Left ventricle myocardium superior (tissue), 1 donor: ENCODE measurements at regions not wholly inside any gene's neighbourhood (a gene's known extent, or its start where the extent isn't known, plus 50 kb on each side); places are given as distances from the start of the nearest gene placed in this dataset.

Experiments
- ATAC-seq: fragments of 200-7000 bp; cut with Tn5 transposase; one replicate; pipeline ENCODE4 v1.9.1; 2020; ENCODE audit warnings: mild to moderate bottlenecking, moderate library complexity
- DNase-seq: peaks from one replicate; pipeline ENCODE4 v3.0.0-alpha.2; 2020
- intact Hi-C: fragments of 100-400 bp; cut with micrococcal nuclease; formaldehyde crosslinking; loops from one replicate; pipeline ENCODE4 v1.11.0; 2022
- donor health status: DM: no; HTN: yes; CAD: no; lungs with severe emphysema.

DNA sequence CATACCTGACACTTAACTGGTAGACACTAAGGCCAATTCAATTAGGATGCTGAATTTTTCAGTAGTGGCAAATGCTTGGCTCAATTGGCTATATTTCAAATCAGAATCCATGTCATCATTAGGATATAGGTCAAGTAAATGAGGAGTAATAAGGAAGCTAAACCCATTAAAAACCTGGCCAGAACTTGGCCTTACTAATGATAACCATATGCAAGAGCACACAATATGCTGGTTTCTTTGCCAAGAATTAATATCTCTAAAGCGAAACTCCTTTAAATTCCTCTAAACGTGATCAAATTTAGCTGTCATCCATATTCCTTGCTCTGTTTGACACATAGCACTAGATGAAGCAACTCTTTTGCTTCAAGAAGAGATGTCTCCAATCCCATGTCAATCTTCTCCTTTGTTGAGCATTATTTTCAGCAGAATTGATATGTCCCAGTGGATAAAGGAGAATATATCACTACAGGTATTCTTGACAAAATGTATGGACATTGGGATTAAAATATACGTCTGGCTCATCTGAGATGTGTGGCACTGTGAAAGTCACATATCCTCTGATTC, 206.1 kb upstream of the ANKRD50 start:
- ATAC-seq (no peak), DNase-seq (no peak)
- intact Hi-C loops, result no loop called here

DNA sequence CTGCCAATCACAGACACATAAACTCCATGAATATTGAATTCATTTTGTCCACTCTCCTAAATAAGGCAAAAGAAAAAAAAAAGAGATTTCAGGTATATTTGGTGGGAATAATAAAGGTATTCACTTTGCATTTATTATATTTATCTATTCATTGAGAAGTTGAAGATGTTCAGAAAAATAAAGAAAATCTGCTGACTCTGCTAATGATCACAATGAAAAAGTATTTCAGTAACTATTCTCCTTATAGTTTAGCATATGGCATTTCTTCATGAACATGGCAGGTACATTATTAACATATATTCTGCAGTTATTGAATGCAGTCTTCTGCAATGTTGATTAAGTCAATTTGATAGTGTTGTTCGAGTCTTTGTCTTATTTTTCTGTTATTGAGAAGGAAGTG, 202.5 kb upstream of the ANKRD50 start:
- no peak for DNase-seq
- intact Hi-C loops, result no loop called here
- ATAC-seq, result no peak

DNA sequence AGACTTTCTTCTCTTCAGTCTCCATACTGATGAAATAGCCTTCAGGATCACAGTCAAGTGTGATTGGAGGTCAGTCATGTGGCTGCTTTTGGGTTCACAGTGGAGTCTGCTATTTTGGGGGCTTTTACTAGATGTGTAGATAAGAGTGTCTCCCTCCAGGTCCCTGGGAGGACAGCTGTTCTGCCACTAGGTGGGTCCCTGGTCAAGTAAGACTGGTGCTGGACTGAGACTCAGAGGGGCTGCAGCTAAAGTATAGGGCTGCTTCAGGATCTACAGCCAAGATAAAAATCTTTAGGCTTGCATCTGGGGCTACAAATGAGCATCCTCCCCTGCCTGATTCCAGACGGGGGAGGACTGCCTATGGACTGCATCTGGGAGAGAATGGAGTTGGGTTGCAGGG, 200.7 kb upstream of the ANKRD50 start:
- intact Hi-C loops, result no loop called here
- DNase-seq (no peak), ATAC-seq (no peak)

DNA sequence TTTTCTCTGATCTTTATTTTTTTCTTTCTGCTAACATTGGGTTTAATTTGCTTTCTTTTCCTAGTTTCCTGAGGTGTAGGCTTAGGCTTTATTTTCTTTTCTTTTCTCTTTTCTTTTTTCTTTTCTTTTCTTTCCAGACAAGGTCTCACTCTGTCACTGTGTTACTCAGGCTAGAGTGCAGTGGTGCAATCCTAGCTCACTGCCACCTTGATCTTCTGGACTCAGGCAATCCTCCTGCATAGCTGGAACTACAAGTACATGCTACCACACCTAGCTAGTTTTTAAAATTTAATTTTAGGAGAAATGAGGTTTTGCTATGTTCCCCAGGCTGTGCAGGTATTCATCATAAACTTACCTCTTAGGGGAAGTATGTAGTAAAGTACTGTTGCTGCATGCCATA, 197.8 kb upstream of the ANKRD50 start:
- DNase-seq, result no peak
- intact Hi-C loops, result no loop called here
- ATAC-seq, result no peak

DNA sequence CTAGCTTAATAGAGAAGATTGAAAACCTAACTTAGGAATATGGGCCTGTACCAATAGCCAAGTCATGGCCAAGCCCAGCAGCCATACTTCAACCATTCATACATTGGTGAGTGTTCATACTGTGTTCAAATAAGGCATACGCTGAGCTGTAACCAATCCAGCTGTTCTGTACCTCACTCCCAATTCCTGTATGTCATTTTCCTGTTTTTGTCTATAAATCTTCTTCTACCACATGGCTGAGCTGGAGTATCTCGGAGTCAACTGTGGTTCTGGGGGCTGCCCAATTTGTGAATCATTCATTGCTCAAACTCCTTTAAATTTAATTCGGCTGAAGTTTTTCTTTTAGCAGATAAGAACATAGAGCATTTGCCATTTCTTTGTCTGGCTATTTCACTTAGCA, 195.3 kb upstream of the ANKRD50 start:
- intact Hi-C loops, result no loop called here
- ATAC-seq (no peak), DNase-seq (no peak)

DNA sequence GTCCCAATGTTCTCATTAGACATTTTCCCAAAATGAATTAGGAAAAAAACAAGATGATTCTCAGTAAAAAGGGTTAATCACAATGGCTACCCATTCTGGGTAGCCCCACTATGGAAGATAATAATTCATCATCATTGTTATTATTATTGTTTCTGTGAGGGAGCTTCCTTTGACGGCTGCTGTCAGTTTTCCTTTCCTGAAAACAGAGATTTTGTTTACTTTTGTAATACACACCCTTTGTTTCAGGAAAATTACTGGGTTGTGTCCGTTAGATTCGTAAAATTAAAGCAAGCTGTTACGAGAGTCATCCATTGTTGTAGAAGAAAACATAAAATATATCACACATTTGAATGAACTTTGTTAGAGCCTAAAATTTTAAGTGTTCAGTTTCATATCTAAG, 192.9 kb upstream of the ANKRD50 start:
- intact Hi-C loops, result no loop called here
- DNase-seq (no peak), ATAC-seq (no peak)

DNA sequence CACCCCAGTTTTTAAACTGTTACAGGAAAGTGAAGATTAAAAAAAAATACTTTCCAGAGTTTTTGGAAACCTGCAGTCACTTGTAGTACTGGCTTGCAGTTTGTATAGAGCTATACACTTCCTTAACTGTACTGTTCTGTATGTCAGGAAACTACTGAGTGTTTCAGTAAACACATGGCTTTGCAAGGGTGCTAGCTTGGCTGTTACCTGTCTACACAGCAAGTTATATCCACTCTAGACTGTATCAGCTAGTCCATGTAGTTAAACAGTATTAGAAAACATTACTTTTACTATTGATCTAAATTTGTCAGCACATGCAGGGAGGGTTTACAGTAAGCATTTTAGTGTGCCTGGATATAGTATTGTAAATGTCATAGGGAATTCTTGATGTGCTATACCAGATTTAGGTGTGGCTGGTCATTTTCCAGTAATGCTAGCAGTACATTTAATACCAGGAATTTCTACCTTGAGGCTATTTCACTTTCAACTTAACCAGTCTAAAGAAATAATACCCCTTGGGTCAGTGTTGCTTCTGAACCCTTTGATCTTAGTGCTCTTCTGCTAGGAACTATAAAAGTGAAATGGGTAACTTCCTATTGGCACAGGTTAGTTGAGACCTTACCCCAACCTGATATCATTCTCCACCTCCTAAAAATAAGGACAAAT, 192.3 kb upstream of the ANKRD50 start:
- intact Hi-C loops, result no loop called here
- ATAC-seq (peak; percentile 25), DNase-seq (no peak)

DNA sequence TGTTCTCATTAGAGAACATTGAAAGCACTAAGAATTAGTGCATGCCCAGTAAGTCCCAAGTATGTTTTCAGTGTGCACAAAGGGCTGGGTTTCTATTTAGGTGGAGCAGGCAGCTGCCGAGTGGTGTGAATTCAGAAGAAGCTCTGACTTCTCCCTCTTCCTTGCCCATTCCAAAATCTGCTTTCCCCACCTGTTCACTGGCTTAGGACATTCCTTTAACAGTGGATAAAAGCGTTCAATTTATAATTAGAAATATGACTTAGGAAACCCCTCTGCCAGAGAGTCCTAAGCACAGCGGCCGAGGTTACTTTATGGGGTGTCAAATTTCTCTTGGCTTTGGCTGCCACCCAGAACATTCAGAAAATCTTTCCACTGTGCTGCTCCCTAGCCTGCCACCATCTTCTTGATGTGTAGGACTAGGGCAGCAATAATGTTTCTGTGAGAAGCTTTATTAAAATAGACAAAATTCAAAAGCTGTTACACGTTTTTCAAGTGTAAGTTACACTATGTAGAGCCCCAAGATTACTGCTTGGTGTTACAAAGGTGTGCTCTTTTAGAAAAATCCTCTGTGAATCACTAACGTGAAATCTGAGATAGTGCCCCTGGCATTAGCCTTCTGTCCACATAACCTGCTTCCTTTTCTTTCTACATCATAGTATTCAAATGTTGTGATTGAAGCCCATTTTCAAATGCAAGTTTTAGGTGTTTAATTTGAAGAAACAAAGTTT, 191.6 kb upstream of the ANKRD50 start:
- DNase-seq, result no peak
- peak; percentile 99 for ATAC-seq
- intact Hi-C loops, result no loop called here

DNA sequence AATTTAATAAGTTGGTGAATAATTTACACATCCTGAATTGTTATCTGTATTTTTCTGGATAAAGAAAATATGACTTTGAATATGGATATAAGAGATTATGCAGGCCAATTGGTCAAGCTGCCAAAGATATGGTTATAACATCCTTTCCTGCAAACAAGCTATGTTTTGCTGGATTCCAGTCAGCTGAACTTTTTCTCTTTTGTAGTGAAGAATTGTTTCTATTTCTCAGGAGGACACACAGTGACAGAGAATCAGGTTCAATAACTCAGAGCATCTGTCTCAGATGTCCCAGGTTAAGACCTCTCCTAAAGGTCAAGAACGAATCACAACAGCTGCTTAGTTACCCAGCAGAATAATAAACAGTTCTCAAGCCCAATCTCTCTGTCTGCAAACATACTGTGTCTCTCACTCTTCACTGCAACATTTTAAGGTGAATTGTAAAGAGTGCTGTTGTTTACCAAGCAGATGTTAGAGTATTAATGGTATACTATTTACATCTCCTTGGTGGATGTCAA, 189.5 kb upstream of the ANKRD50 start:
- no peak for DNase-seq
- no peak for ATAC-seq
- intact Hi-C loops, result no loop called here

DNA sequence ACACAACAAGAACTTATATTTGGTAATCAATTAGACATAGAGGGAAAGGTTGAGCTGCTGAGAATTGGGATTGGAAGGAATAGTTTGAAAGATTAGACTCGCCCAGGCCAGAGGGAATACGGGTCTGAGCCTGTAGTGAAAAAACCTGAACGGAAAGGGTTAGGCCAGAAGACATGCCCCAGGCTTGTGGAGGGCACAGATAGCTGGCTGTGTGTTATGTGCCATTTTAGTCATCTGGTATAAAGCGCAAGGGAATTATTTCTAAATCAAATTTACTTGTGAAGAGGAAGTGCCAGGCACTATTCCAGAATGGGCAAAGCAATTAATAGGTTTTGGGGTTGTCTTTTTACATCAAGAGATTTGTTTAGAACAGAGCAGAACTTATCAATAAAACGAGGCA, 187.5 kb upstream of the ANKRD50 start:
- intact Hi-C loops, result no loop called here
- ATAC-seq, result no peak
- no peak for DNase-seq

DNA sequence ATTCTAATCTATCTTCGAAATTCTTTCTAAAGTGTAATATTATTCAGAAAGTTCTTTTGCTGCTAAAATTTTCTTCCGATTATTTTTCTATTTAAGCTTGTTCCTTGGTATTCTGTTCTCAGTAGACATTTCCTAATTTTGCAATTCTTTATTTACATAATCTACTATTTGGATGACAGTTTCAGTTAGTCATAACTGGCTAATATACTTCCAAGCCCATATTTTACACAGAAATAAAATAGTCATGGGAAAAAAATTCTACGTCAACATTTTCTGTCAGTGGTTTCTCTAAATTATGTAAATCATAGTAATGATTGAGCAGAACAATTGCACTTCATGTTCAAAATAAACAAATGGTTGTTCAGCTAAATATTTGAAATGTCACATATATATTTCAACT, 178.0 kb upstream of the ANKRD50 start:
- intact Hi-C loops, result no loop called here
- no peak for DNase-seq
- no peak for ATAC-seq

DNA sequence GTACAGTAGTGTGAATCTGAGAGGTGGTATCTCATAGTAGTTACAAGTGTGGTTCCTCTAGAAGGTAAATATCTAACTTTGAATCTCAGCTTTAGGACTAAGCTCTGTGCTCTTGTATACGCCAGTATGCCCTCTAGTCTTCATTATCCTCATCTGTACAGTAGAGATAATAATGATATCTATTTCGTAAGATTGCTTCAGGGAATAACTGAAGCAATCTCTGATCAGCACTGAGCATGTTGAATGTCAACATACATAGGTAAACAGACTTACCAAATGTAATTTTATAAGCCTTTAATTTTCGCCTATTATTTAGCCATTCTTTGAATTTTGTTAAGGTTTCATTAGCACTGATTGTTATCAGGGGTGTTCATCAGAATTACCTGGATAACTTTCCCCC, 175.2 kb upstream of the ANKRD50 start:
- no peak for ATAC-seq
- intact Hi-C loops, result no loop called here
- no peak for DNase-seq

DNA sequence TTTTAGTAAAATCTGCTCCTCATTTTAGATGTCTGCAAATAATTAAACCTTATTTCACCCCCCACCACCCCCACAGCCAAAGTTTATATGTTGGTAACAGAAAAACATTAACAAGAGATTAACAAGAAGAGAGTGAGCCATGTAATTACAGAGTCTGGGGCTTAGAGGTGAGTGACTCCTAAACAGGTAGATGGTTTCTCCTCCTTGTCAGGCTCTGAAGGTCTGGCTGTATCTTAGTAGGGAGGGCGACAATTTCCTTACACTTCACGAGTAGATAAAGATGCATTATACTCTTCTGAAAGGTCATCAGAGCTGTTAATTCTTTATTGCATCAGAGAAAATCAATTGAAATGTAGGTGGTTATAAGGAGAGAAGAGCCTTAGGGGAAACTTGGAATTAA, 171.8 kb upstream of the ANKRD50 start:
- DNase-seq, result no peak
- no peak for ATAC-seq

DNA sequence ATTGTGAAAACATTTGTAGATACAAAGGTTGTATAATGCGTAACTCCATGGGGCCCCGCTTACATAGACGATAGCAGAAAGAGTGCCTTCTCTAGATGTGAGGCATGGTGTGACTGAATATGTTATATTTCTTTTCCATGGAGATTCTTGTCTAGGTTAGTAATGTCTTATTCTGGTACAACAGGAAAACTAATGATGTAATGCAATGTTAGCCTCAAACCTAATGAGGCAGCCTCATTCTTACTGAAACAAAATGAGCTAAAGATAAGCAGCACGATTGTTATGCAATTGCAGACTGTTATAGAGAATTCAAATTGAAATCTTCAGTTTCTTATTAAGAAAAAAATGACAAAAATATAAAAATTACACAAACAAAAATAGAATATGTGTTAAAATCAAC, 171.1 kb upstream of the ANKRD50 start:
- no peak for ATAC-seq
- intact Hi-C loops, result no loop called here
- DNase-seq, result no peak

More for the DNA sequence above, 171.8 kb upstream of the ANKRD50 start:
- intact Hi-C loops, result no loop called here

DNA sequence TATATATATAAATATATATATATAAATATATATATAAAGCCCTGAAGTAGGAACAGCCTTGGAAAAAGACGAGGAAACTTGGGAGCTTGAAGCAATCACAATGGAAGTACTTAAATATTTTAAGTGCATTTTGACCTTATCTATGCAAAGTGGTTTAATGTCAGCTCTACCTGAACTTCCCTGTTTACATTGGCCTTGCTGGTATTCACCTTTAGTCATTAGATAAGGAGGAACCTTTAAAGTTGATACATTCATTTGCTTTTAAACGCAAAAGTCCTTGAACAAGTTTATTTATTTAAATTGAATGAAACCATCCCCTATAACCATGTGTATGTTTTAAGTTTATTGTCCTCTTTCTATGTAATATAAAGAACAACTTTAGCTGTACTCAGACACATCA, 166.7 kb upstream of the ANKRD50 start:
- ATAC-seq (no peak), DNase-seq (no peak)

DNA sequence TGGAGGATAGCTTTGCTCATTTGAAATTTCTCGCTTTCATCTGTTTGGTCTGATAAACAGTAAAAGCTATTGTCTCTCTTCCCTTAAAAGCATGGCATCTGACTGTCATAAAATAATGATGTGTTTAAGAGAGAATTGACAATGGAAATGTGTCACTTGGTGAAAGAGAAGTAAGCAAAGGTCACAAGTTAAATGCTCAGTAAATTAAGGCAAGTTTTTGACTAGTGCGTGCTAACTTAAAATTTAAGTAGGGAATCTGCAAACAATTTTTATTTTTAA, 161.6 kb upstream of the ANKRD50 start:
- ATAC-seq, result no peak
- intact Hi-C loops, result no loop called here
- no peak for DNase-seq

More for the DNA sequence above, 166.7 kb upstream of the ANKRD50 start:
- intact Hi-C loops, result no loop called here

DNA sequence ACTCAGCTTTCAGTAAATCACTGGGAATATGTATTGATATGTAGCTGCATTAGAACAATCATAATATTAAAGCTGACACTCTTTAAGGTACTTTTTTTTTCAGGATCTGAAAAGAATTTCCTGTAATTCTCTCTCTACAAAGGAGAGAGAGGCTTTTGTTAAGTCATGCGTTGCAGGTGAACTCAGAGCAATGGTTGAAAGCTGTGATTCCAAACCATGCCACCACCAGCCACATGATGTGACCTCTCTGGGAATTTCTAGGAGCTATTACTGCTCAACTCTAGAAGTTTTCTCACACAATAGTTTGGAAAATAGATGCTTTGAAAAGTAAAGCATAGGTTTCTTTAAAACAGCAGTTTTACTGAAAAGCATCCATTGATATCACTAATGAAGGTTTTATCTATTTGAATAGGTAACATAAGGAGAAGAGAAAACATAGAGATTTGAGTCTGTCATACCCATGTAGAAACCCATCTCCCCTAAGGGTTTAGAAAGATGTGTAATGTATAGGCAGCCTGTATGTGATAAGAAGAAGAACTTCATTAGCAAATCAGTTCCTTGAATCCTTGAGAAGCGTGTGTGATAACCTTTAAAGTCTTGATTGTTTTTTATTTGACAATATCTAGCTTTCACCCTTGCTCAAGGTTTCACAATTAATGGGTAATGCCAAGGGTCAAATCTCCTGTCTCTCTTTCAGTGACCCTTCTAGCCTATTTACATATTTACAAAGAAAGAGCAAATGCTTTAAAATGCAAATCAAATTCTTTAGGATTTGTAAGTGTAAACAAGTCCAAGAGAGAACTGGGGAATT, 161.0 kb upstream of the ANKRD50 start:
- intact Hi-C loops, result no loop called here
- DNase-seq, result no peak
- ATAC-seq, result no peak

DNA sequence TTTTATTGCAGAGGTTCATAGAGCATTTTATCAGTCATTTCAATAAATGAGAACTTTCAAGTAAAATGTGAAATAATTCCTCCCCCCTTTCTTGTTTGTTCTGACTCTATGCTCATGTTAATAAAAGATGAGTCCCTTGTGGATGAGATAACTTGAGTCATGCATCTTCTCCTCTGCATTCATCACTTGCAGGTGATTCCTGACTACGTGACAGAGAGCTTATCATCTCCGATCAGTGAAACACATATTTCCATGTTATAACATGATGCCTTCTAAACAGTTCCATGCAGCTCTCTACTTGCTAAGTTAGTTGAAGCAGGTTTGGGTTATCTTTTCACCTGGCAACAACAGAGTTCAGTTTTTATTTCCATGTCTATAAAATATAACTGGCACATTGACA, 160.1 kb upstream of the ANKRD50 start:
- intact Hi-C loops, result no loop called here
- DNase-seq (no peak), ATAC-seq (no peak)

DNA sequence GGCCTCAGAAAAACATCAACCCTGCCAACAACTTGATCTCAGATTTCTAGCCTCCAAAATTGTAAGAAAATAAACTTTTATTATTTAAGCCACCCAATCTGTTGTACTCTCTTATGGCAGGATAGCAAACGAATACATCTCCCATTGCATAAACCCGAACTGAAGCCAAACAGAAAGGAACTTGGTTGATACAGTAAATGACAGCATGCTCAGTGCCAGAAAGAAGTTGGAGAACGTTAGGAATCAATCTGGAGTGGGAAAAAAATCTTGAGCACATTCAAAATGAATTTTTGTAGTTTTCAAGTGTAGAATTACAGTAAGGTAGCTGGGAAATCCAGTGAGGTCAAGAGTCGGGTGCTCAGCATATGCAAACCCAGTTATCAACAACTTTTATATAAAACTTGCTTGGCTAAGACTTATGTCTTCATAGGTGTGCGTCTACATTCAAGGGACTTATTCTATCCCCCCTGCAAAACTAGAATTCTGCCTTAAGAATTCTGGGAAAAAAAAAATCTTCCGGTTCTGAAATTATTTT, 157.5 kb upstream of the ANKRD50 start:
- DNase-seq, result no peak
- ATAC-seq, result no peak
- intact Hi-C loops, result no loop called here

DNA sequence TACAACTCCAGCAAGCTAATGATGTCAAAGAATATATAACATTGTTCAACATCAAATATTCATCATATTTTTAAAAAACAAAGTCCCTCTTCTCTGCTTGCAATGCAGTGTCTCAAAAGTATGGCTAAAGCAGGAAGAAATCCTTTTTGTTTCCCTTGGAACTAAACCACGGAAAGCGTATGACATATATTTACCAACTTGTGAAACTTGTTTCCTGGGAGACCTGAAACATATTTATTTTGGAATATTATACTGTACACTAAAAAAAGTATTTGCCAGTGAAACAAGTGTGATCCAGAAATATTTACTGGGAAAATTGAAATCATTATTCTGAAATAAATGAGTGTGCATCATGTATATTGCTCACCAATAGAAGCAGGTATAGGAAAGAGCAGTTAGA, 156.0 kb upstream of the ANKRD50 start:
- intact Hi-C loops, result no loop called here
- no peak for ATAC-seq

More for the DNA sequence above, 156.0 kb upstream of the ANKRD50 start:
- DNase-seq, result no peak
